HL-60 (cell line): ENCODE measurements at regions not wholly inside any gene's neighbourhood (a gene's known extent, or its start where the extent isn't known, plus 50 kb on each side); places are given as distances from the start of the nearest gene placed in this dataset.

Experiments
- SPI1 ChIP-seq: IDR thresholded peaks from 2 replicates; pipeline ENCODE4 v1.6.1; 2012; ENCODE audit warnings: low read depth, mild to moderate bottlenecking, borderline replicate concordance
- TF ChIP-seq, protein P1 (sequence below): IDR thresholded peaks from one replicate; pipeline ENCODE4 v1.5.1; 2011; ENCODE audit warnings: low read length, control low read depth, inconsistent platforms; ENCODE audit not compliant: insufficient read depth
- TF ChIP-seq, protein P2 (sequence below): IDR thresholded peaks from 2 replicates; pipeline ENCODE4 v1.6.1; 2012; ENCODE audit warnings: low read depth; ENCODE audit not compliant: insufficient replicate concordance

DNA sequence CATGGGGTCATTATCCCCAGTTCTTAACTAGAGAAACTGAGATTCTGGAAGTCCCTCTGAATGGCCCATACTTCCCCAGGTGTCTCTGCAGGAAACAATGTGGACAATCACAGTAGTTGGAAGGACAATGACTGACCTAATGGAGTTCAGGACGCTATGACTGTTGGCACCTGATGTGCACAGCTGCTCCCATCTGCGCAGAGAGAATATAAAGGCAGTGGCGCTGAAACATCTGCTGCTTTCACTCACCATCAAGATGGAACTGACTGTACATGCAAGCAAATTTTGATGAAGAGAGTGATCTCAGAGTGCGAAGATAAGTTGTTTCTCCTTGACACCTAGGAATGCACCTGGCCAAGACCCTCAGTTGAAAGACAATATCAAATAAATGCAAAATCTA is 395.7 kb upstream of the ASIC2 start:
- TF ChIP-seq, protein P1, sequence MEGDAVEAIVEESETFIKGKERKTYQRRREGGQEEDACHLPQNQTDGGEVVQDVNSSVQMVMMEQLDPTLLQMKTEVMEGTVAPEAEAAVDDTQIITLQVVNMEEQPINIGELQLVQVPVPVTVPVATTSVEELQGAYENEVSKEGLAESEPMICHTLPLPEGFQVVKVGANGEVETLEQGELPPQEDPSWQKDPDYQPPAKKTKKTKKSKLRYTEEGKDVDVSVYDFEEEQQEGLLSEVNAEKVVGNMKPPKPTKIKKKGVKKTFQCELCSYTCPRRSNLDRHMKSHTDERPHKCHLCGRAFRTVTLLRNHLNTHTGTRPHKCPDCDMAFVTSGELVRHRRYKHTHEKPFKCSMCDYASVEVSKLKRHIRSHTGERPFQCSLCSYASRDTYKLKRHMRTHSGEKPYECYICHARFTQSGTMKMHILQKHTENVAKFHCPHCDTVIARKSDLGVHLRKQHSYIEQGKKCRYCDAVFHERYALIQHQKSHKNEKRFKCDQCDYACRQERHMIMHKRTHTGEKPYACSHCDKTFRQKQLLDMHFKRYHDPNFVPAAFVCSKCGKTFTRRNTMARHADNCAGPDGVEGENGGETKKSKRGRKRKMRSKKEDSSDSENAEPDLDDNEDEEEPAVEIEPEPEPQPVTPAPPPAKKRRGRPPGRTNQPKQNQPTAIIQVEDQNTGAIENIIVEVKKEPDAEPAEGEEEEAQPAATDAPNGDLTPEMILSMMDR, result no peak
- TF ChIP-seq, protein P2, sequence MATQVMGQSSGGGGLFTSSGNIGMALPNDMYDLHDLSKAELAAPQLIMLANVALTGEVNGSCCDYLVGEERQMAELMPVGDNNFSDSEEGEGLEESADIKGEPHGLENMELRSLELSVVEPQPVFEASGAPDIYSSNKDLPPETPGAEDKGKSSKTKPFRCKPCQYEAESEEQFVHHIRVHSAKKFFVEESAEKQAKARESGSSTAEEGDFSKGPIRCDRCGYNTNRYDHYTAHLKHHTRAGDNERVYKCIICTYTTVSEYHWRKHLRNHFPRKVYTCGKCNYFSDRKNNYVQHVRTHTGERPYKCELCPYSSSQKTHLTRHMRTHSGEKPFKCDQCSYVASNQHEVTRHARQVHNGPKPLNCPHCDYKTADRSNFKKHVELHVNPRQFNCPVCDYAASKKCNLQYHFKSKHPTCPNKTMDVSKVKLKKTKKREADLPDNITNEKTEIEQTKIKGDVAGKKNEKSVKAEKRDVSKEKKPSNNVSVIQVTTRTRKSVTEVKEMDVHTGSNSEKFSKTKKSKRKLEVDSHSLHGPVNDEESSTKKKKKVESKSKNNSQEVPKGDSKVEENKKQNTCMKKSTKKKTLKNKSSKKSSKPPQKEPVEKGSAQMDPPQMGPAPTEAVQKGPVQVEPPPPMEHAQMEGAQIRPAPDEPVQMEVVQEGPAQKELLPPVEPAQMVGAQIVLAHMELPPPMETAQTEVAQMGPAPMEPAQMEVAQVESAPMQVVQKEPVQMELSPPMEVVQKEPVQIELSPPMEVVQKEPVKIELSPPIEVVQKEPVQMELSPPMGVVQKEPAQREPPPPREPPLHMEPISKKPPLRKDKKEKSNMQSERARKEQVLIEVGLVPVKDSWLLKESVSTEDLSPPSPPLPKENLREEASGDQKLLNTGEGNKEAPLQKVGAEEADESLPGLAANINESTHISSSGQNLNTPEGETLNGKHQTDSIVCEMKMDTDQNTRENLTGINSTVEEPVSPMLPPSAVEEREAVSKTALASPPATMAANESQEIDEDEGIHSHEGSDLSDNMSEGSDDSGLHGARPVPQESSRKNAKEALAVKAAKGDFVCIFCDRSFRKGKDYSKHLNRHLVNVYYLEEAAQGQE, result no peak
- no peak for TF ChIP-seq SPI1
